ACHN (cell line): ENCODE measurements at regions not wholly inside any gene's neighbourhood (a gene's known extent, or its start where the extent isn't known, plus 50 kb on each side); places are given as distances from the start of the nearest gene placed in this dataset.

Experiments used
- DNase-seq: peaks from one replicate; pipeline ENCODE4 v3.0.0-alpha.2; 2015
- in situ Hi-C: cut with HindIII; loops from 2 replicates; pipeline ENCODE4 v1.10.0; 2017; ENCODE audit warnings: low sequenced_read_pairs, low pct_ligation_motif_present, low pct_unique_long_range_greater_than_20kb

DNA sequence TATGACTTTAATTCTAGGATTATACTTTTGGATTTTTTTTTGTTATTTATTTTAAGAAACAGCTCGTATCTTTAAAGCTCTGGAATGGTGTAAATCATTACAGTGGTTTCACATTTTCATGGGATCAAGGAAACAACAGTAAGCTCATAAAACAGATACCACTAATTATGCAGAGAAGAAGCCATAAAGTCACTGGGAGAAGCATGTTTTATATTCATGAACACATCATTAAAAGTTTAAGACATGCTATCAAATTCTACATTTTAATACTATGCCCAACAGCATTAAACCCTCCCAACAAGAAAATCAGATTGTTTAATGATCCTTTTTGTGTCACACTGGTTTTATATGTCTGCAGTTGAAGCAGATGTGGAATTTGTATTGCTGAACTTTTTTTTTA is 149.9 kb downstream of the FBXO8 start:
- DNase-seq, result no peak
- in situ Hi-C loops, result no loop called here

- in situ Hi-C loops, result no loop called here
- no peak for DNase-seq
Measured at GRCh38 chr4:174131901-174132300, 151.6 kb downstream of the FBXO8 start.

GRCh38 chr4:174122705-174123104 is 160.8 kb downstream of the FBXO8 start:
- DNase-seq, result no peak
- in situ Hi-C loops, result no loop called here

GRCh38 chr4:174120446-174121295 is 162.8 kb downstream of the FBXO8 start:
- in situ Hi-C loops, result no loop called here
- peak; percentile 66 for DNase-seq

GRCh38 chr4:174119830-174120229 is 163.6 kb downstream of the FBXO8 start:
- in situ Hi-C loops, result no loop called here

DNA sequence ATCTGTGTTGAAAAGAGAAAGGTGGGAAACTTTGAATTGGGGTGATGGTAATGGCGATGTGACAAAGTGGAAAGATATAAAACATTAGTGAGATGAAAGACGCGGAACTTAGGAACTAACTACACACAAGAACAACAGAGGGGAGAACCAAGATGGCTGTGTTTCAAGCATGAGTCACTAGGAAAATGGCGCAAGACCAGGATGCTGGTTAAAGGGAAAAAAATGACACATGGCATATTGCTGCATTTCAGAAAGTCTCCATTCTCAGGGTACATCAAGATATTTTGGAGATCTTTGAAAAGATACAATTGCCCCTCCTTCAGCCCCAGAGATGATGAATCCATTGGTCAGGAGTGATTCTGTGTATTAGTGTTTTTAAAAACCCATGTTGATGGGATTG is 164.4 kb downstream of the FBXO8 start:
- DNase-seq, result no peak
- in situ Hi-C loops, result no loop called here

More at GRCh38 chr4:174119830-174120229, 163.6 kb downstream of the FBXO8 start:
- peak; percentile 7 for DNase-seq

- no peak for DNase-seq
- in situ Hi-C loops, result no loop called here
Measured at GRCh38 chr4:174118171-174118570, 165.3 kb downstream of the FBXO8 start.

DNA sequence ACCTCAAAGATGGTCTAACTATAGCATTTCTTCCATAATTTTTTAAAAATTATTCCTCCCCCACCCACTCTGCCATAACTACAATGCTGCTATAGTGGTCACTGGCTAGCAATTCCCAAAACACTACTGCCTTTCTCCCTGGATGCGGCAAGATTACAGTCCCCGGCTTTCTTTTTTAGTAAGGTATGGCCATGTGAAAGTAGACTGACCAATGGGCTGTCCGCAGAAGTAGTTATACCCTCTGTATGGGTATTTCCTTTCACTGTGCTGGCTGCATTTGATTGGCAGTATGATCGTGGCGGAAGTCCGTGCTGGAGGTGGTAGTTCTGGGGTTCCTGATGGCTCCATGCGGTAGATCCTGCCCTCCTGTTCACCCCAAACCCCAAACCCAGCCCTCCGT is 166.0 kb downstream of the FBXO8 start:
- no peak for DNase-seq
- in situ Hi-C loops, result no loop called here

GRCh38 chr4:174116021-174116420 is 167.4 kb downstream of the FBXO8 start:
- DNase-seq, result no peak
- in situ Hi-C loops, result no loop called here

DNA sequence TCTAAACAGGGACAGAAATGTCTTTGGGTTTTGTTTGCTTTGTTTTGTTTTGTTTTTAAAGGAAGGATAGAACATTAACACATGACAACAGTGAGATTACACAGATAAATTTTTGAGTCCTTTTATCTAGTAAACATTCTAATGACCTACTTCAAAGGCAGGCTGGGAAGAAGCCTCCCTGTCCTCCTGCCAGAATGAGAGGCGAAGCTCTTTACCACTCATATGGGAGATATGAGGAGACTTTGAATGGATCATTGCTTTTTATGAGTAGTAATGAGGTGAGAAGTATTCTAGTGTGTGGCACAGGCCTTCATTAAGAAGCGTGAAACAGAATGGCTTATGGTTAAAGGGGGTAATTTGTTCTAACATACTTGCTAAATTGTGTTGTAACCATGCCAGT is 172.0 kb downstream of the FBXO8 start:
- in situ Hi-C loops, result no loop called here
- no peak for DNase-seq

GRCh38 chr4:174110180-174110579 is 173.3 kb downstream of the FBXO8 start:
- in situ Hi-C loops, result no loop called here
- no peak for DNase-seq

DNA sequence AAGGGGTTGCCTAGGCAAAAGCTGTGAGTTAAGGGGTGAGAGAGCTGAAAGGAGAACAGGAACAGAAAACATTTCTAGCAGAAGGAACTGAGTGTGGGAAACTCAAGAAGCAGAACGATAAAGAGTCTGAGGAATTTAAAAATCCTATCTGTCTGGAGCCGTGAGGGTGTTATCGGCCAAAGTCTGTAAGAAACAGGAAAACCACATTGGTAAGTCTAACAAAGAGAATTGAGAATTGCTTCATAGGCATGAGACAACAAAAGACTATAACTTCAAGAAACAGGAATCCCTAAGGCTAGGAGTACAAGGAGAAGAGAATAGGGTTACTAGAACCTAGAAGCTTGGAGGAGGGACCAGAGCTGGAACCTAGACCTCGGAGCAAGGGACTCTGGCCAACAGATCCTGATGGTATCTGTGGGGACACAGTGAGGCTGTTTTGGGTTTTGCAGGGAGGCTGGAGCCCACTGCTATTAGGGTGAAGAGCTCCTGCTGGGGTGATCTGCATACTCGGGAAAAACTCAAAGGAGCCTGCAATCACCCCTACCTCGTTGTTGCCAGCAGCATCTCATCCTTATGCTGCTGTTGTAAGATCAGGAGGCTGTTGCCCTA is 175.6 kb downstream of the FBXO8 start:
- in situ Hi-C loops, result no loop called here
- no peak for DNase-seq

- in situ Hi-C loops, result no loop called here
- DNase-seq, result no peak
Measured at GRCh38 chr4:174105202-174105601, 178.3 kb downstream of the FBXO8 start.

DNA sequence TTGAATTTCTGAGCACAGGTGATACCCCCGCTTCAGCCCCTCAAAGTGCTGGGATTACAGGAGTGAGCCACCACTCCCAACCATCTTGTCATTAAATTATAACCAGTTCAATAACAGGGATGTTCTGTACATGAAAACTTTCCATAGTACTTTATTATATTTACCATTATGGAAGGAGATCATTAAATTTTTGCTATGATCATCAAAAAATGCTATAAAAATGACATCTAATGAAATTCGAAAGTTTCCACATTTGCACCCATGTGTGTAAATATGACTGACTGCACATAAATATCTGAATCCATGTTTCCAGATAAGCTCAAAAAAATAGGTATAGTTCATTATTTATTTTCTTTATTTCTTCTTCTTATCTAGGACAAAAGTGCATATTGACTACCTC is 182.6 kb downstream of the FBXO8 start:
- DNase-seq, result no peak
- in situ Hi-C loops, result no loop called here

- in situ Hi-C loops, result no loop called here
- no peak for DNase-seq
Measured at GRCh38 chr4:174099712-174100111, 183.8 kb downstream of the FBXO8 start.

DNA sequence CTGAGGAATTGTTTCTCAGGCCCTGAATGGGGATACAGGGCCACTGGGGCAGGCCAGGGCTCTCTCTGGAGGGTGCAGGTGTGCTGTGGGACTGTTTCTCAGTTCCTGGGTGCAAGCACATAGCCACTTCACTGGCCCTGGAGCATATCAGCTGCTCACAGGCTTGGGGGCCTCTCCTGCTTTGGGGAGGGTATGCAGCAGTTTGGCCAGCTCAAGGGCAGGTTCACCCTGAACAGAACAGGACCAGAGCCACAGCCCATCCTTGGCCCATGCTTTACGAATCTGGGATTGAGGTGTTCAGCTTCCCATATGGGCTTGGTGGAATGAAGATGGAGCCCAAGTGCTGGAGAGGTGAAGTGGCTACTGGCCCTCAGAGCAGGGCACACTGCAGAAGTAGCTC is 186.5 kb downstream of the FBXO8 start:
- in situ Hi-C loops, result no loop called here
- DNase-seq, result no peak

GRCh38 chr4:174096456-174096855 is 187.0 kb downstream of the FBXO8 start:
- no peak for DNase-seq
- in situ Hi-C loops, result no loop called here

- in situ Hi-C loops, result no loop called here
- DNase-seq, result no peak
Measured at GRCh38 chr4:174091130-174091529, 192.3 kb downstream of the FBXO8 start.

- no peak for DNase-seq
- in situ Hi-C loops, result no loop called here
Measured at GRCh38 chr4:174089711-174090110, 193.8 kb downstream of the FBXO8 start.

GRCh38 chr4:174088795-174089194 is 194.7 kb downstream of the FBXO8 start:
- no peak for DNase-seq
- in situ Hi-C loops, result no loop called here
